ENCODE measurements at regions not wholly inside any gene's neighbourhood (a gene's known extent, or its start where the extent isn't known, plus 50 kb on each side); places are given as distances from the start of the nearest gene placed in this dataset.

DNA sequence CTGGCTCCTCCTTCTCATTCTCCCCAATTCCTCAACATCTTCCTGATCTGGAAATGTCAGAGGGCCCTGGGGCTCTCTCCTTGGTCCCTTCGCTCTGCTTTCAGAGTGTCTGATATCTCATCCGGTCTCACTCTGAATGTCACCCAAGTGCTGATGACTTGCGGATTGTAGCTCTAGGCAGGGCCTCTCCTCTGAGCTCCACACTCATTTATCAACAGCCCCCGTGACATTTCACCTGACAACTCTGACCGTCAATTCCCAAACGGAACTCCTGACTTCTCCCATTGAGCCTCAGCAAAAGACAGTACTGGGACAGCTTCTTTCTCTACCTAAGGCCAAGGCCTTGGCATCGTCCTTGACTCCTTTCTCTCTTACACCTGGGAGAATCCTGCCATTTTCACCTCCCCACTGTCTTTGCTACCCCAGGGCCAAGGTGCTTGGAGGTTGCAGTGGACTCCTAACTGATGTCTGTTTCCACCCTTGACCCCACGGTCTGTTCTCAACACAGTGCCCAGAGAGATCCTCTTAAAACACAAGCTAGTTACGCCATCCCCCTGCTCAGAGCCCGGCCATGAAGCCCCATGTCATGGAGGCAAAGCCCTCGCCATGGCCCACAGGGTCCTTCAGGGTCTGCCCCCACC, 57.5 kb upstream of the THY1 start:
- no peak overlapping the region for H3K4me3 ChIP-seq (ENCODE audit: low read depth, low read length)

DNA sequence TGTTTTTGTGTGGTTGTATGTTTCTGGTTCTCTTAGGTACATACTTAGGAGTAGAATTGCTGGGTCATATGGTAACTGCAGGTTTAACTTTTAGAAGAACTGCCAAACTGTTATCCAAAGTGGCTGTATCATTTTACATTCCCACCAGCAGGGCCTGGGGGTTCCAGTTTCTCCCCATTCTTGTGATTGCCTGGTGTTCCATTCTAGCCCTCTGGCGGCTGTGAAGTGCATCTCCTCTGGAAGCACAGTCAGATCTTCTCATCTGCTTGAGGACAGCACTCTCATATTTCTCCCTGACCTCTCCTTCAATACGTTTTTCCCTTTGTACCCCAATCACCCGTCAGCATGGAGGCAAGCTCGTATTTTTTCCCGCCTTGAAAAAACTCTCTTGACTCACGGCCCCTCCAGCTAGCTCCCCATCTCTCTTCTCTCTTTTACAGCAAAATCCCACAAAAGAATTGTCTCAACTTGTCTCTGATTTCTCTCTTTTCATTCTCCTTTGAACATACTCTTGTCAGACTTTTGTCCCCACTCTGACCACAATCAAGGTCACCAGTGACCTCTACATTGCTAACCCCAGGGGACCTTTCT, 56.8 kb upstream of the THY1 start:
- TF ChIP-seq, protein P1, sequence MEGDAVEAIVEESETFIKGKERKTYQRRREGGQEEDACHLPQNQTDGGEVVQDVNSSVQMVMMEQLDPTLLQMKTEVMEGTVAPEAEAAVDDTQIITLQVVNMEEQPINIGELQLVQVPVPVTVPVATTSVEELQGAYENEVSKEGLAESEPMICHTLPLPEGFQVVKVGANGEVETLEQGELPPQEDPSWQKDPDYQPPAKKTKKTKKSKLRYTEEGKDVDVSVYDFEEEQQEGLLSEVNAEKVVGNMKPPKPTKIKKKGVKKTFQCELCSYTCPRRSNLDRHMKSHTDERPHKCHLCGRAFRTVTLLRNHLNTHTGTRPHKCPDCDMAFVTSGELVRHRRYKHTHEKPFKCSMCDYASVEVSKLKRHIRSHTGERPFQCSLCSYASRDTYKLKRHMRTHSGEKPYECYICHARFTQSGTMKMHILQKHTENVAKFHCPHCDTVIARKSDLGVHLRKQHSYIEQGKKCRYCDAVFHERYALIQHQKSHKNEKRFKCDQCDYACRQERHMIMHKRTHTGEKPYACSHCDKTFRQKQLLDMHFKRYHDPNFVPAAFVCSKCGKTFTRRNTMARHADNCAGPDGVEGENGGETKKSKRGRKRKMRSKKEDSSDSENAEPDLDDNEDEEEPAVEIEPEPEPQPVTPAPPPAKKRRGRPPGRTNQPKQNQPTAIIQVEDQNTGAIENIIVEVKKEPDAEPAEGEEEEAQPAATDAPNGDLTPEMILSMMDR (IDR thresholded peaks at IDR 0.05; ENCODE audit: borderline replicate concordance, insufficient read depth, low read depth, low read length): peak; percentile 41
- no peak overlapping the region for H3K4me3 ChIP-seq (ENCODE audit: low read depth, low read length)

More for the DNA sequence above, 57.5 kb upstream of the THY1 start:
- TF ChIP-seq, protein P1 (IDR thresholded peaks at IDR 0.05; ENCODE audit: borderline replicate concordance, insufficient read depth, low read depth, low read length): no peak

DNA sequence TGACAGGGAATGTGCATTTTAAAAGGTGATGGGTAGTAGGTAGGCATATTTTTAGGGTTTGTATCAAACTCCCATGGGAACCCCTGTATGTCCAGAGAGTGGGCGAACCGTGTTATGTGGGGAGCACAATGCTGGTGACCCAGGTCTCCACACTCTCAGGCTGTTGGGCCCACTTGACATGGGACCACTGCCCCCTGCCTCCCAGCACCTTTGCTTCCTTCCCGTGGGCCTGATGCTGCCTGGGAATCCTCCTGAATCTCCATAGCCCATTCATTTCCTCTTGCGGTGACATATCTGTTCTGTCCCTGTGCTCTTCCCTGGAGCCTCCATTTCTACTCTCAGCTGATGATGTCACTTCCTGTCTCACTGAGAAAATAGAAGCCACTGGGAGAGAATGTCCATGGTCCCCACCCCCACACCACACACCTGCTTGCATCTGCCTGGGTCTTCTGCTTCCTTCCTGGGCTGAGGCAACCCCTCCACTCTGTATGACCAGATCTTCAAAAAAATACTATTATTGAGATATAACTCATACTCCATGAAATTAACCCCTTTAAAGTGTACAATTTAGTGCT, 55.8 kb upstream of the THY1 start:
- no peak overlapping the region for H3K4me3 ChIP-seq (ENCODE audit: low read depth, low read length)
- TF ChIP-seq, protein P1 (IDR thresholded peaks at IDR 0.05; ENCODE audit: borderline replicate concordance, insufficient read depth, low read depth, low read length): no peak

- TF ChIP-seq, protein P1 (IDR thresholded peaks at IDR 0.05; ENCODE audit: borderline replicate concordance, insufficient read depth, low read depth, low read length): no peak
These were observed 53.8 kb upstream of the THY1 start for GRCh38 chr11:119476666-119477331.

GRCh38 chr11:119476038-119476437, 53.1 kb upstream of the THY1 start:
- no peak overlapping the region for H3K4me3 ChIP-seq (ENCODE audit: low read depth, low read length)
- TF ChIP-seq, protein P1 (IDR thresholded peaks at IDR 0.05; ENCODE audit: borderline replicate concordance, insufficient read depth, low read depth, low read length): no peak

More at GRCh38 chr11:119476666-119477331, 53.8 kb upstream of the THY1 start:
- H3K4me3 ChIP-seq (ENCODE audit: low read depth, low read length): no peak overlapping the region

DNA sequence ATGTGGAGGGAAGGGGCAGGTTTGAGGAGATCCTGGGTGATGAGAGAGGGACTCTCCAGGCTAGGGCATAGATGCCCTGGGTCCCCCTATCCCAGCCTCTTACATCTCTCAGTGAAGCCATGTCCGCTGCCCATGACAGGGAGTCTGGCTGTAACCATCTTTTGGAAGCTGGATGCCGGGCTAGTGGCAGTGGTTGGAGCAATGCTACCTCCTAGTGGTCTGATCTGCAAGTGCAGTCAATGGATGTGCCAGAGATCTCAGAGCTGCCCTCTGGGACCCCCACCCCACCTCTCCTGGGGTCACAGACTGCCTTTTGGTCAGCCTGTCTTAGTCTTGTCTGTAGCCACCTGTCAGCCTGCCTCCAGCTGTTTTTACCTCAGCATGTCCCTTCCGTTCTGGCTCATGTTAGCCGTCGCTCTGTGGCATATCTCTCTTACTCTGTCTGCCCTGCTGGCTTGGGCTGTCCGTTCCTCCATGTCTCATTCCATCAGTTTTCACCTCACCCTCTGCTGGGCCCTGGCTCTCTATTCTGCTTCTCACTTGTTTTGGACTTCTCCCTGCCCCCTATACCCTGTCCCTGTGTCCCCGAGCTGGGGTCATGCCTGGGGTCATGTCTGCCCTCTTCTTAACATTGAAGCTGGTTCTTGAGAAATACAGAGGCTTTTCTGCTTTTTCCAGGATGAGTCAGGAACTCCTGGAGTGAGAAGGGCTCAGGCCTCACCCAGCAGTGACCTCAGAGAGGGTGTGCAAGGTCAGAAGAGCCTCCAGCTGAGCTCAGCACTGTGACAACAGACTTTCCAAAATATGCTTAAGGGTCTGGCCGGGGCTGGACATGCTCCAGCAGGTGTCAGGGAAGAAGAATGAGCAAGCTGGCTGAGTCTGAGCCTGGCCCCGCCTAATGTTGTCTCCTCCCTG, 52.0 kb upstream of the THY1 start:
- H3K4me3 ChIP-seq (ENCODE audit: low read depth, low read length): no peak overlapping the region

More for the DNA sequence above, 52.0 kb upstream of the THY1 start:
- TF ChIP-seq, protein P1 (IDR thresholded peaks at IDR 0.05; ENCODE audit: borderline replicate concordance, insufficient read depth, low read depth, low read length): peak; percentile 92

Measured in GM12875 (cell line).